22Rv1 (cell line): ENCODE measurements at regions not wholly inside any gene's neighbourhood (a gene's known extent, or its start where the extent isn't known, plus 50 kb on each side); places are given as distances from the start of the nearest gene placed in this dataset.

Experiments used
- H3K27ac ChIP-seq: fragments of 450-650 bp; 2 replicates; pipeline ENCODE4 v1.5.1; 2017
- CTCF ChIP-seq: fragments of 450-650 bp; IDR thresholded peaks from 2 replicates; pipeline ENCODE4 v1.5.1; 2017; ENCODE audit warnings: mild to moderate bottlenecking
- ZFX ChIP-seq: fragments of 450-650 bp; IDR thresholded peaks from 2 replicates; pipeline ENCODE4 v1.6.1; 2017; ENCODE audit warnings: antibody characterized with exemption, borderline replicate concordance

GRCh38 chr7:84387595-84387994, 193.0 kb upstream of the SEMA3A start:
- TF ChIP-seq CTCF (no peak), ZFX (no peak)
- H3K27ac ChIP-seq: no peak overlapping the region

GRCh38 chr7:84384417-84384816, 189.8 kb upstream of the SEMA3A start:
- H3K27ac ChIP-seq: no peak overlapping the region
- TF ChIP-seq CTCF (no peak), ZFX (no peak)

GRCh38 chr7:84379446-84379845, 184.9 kb upstream of the SEMA3A start:
- no peak overlapping the region for H3K27ac ChIP-seq
- TF ChIP-seq CTCF: no peak
- TF ChIP-seq ZFX: no peak

GRCh38 chr7:84372712-84373111, 178.1 kb upstream of the SEMA3A start:
- no peak overlapping the region for H3K27ac ChIP-seq

GRCh38 chr7:84372155-84372621, 177.6 kb upstream of the SEMA3A start:
- no peak overlapping the region for H3K27ac ChIP-seq
- TF ChIP-seq CTCF (no peak), ZFX (no peak)

More at GRCh38 chr7:84372712-84373111, 178.1 kb upstream of the SEMA3A start:
- no peak for TF ChIP-seq ZFX
- no peak for TF ChIP-seq CTCF

GRCh38 chr7:84370114-84370513, 175.5 kb upstream of the SEMA3A start:
- TF ChIP-seq ZFX (no peak), CTCF (no peak)
- no peak overlapping the region for H3K27ac ChIP-seq

- TF ChIP-seq CTCF (no peak), ZFX (no peak)
- H3K27ac ChIP-seq: no peak overlapping the region
These were observed 173.5 kb upstream of the SEMA3A start for GRCh38 chr7:84368122-84368521.
